Gastrocnemius medialis (tissue), 4 donors: ENCODE measurements at regions not wholly inside any gene's neighbourhood (a gene's known extent, or its start where the extent isn't known, plus 50 kb on each side); places are given as distances from the start of the nearest gene placed in this dataset.

Experiments used
- CTCF ChIP-seq, 5 experiments: fragments of 450-650 bp in 3 of 5; fragments of 200-600 bp in 2 of 5; sonication (generic) in 2 of 5; IDR thresholded peaks in 4 of 5; conservative IDR thresholded peaks in 1 of 5; 1 replicate in 4 of 5; 2 replicates in 1 of 5; pipeline ENCODE4 v1.5.1; 2016 to 2019; ENCODE audit warnings: antibody characterized with exemption in 5 of 5, mild to moderate bottlenecking in 3 of 5, moderate library complexity in 3 of 5
- POLR2A ChIP-seq, 2 donors: fragments of 450-650 bp; IDR thresholded peaks; one replicate each; pipeline ENCODE4 v1.6.1; 2017; ENCODE audit warnings: antibody characterized with exemption in 2 of 2, mild to moderate bottlenecking in 2 of 2, moderate library complexity in 2 of 2

- TF ChIP-seq CTCF (IDR thresholded peaks at IDR 0.05 in 4 of 5, conservative IDR thresholded peaks at IDR 0.05 in 1 of 5) = no peak
- no peak for TF ChIP-seq POLR2A (IDR thresholded peaks at IDR 0.05)
Observed at GRCh38 chr7:84314263-84314662, 119.7 kb upstream of the SEMA3A start.
